ENCODE measurements at regions not wholly inside any gene's neighbourhood (a gene's known extent, or its start where the extent isn't known, plus 50 kb on each side); places are given as distances from the start of the nearest gene placed in this dataset.

GRCh38 chrX:96382018-96382417 lies 302.6 kb upstream of the DIAPH2 start:
- no peak overlapping the region for H2AFZ ChIP-seq (ENCODE audit: low read length)
- DNase-seq (ENCODE audit: low spot score) (no peak), FAIRE-seq (no peak), ATAC-seq (no peak)
- H3K36me3 ChIP-seq (replicated peaks in 1 of 2; ENCODE audit: control insufficient read depth in 1 of 2, insufficient read depth in 2 of 2, low read length in 2 of 2): no peaks in the 10 kb centered on the region
- CTCF ChIA-PET (ENCODE audit: low intra/inter-chr PET ratio, low total read pairs): no interaction called here
- no peak overlapping the region for H3K4me2 ChIP-seq (ENCODE audit: low read depth, low read length)
- no peaks in the 10 kb centered on the region for H3K79me2 ChIP-seq (ENCODE audit: insufficient read depth, low read length)
- POLR2A ChIA-PET: no interaction called here
- no peaks in the 10 kb centered on the region; a peak in 1 of 5 replicates for H3K27me3 ChIP-seq (ENCODE audit: control insufficient read depth in 1 of 2, insufficient read depth in 2 of 2, low read length in 2 of 2)
- no peak overlapping the region for H3K9ac ChIP-seq (ENCODE audit: insufficient read depth, low read depth, low read length)
- BruUV-seq (replicated peaks): no TSS peak
- no peaks in the 10 kb centered on the region for H4K20me1 ChIP-seq (ENCODE audit: insufficient read depth, low read length)
- intact Hi-C loops (cut with micrococcal nuclease; ENCODE audit: unreplicated experiment): no loop called here
- no peaks in the 10 kb centered on the region for H3K9me3 ChIP-seq (ENCODE audit: low read length)
- no peak overlapping the region for H3K27ac ChIP-seq (ENCODE audit: extremely low read length, insufficient read depth, low read length)
- in situ Hi-C loops (cut with HindIII; ENCODE audit: extremely low pct_ligation_motif_present, low pct_unique_long_range_greater_than_20kb): no loop called here
- no peaks in the 10 kb centered on the region for H3K4me1 ChIP-seq (ENCODE audit: insufficient read depth, low read length)
- H3K4me3 ChIP-seq (replicated peaks in 1 of 3; ENCODE audit: insufficient read depth in 1 of 3, low read depth in 2 of 3, low read length in 3 of 3): no peak overlapping the region
- no peak for TF ChIP-seq ZBTB20 (CRISPR knock-in tag; IDR thresholded peaks at IDR 0.05; ENCODE audit: borderline replicate concordance, low read depth)
- TF ChIP-seq ZNF232 (CRISPR knock-in tag; IDR thresholded peaks at IDR 0.05; ENCODE audit: borderline replicate concordance): no peak
- no peak for TF ChIP-seq TBL1XR1 (IDR thresholded peaks at IDR 0.05; ENCODE audit: borderline replicate concordance, low read length, partially characterized antibody)
- no peak for TF ChIP-seq SNAPC5 (CRISPR knock-in tag; IDR thresholded peaks at IDR 0.05; ENCODE audit: borderline replicate concordance)
- TF ChIP-seq DZIP1 (CRISPR knock-in tag; IDR thresholded peaks at IDR 0.05): no peak
- TF ChIP-seq, protein P1, sequence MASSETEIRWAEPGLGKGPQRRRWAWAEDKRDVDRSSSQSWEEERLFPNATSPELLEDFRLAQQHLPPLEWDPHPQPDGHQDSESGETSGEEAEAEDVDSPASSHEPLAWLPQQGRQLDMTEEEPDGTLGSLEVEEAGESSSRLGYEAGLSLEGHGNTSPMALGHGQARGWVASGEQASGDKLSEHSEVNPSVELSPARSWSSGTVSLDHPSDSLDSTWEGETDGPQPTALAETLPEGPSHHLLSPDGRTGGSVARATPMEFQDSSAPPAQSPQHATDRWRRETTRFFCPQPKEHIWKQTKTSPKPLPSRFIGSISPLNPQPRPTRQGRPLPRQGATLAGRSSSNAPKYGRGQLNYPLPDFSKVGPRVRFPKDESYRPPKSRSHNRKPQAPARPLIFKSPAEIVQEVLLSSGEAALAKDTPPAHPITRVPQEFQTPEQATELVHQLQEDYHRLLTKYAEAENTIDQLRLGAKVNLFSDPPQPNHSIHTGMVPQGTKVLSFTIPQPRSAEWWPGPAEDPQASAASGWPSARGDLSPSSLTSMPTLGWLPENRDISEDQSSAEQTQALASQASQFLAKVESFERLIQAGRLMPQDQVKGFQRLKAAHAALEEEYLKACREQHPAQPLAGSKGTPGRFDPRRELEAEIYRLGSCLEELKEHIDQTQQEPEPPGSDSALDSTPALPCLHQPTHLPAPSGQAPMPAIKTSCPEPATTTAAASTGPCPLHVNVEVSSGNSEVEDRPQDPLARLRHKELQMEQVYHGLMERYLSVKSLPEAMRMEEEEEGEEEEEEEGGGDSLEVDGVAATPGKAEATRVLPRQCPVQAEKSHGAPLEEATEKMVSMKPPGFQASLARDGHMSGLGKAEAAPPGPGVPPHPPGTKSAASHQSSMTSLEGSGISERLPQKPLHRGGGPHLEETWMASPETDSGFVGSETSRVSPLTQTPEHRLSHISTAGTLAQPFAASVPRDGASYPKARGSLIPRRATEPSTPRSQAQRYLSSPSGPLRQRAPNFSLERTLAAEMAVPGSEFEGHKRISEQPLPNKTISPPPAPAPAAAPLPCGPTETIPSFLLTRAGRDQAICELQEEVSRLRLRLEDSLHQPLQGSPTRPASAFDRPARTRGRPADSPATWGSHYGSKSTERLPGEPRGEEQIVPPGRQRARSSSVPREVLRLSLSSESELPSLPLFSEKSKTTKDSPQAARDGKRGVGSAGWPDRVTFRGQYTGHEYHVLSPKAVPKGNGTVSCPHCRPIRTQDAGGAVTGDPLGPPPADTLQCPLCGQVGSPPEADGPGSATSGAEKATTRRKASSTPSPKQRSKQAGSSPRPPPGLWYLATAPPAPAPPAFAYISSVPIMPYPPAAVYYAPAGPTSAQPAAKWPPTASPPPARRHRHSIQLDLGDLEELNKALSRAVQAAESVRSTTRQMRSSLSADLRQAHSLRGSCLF (CRISPR knock-in tag; IDR thresholded peaks at IDR 0.05; ENCODE audit: borderline replicate concordance): no peak
- TF ChIP-seq ZSCAN31 (CRISPR knock-in tag; IDR thresholded peaks at IDR 0.05; ENCODE audit: low read depth): no peak
- TF ChIP-seq PAWR (CRISPR knock-in tag; IDR thresholded peaks at IDR 0.05; ENCODE audit: borderline replicate concordance): no peak
- no peak for TF ChIP-seq FLYWCH1 (CRISPR knock-in tag; IDR thresholded peaks at IDR 0.05)
- no peak for TF ChIP-seq HMG20B (CRISPR knock-in tag; conservative IDR thresholded peaks at IDR 0.05)
- TF ChIP-seq ATAD3A (CRISPR knock-in tag; IDR thresholded peaks at IDR 0.05): no peak
- TF ChIP-seq TBP (CRISPR knock-in tag; IDR thresholded peaks at IDR 0.05): no peak
- no peak for TF ChIP-seq ZFAT (CRISPR knock-in tag; conservative IDR thresholded peaks at IDR 0.05)
- no peak for TF ChIP-seq ARID2 (CRISPR knock-in tag; IDR thresholded peaks at IDR 0.05; ENCODE audit: borderline replicate concordance)
- TF ChIP-seq, protein P2, sequence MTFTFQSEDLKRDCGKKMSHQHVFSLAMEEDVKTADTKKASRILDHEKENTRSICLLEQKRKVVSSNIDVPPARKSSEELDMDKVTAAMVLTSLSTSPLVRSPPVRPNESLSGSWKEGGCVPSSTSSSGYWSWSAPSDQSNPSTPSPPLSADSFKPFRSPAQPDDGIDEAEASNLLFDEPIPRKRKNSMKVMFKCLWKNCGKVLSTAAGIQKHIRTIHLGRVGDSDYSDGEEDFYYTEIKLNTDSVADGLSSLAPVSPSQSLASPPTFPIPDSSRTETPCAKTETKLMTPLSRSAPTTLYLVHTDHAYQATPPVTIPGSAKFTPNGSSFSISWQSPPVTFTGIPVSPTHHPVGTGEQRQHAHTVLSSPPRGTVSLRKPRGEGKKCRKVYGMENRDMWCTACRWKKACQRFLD (CRISPR knock-in tag; IDR thresholded peaks at IDR 0.05; ENCODE audit: borderline replicate concordance): no peak
- TF ChIP-seq HDAC1 (CRISPR knock-in tag; IDR thresholded peaks at IDR 0.05): no peak
- TF ChIP-seq ZNF350 (CRISPR knock-in tag; IDR thresholded peaks at IDR 0.05; ENCODE audit: borderline replicate concordance, low read depth): no peak
- TF ChIP-seq SMAD1 (CRISPR knock-in tag; IDR thresholded peaks at IDR 0.05; ENCODE audit: borderline replicate concordance, low read depth): no peak
